ENCODE measurements at regions not wholly inside any gene's neighbourhood (a gene's known extent, or its start where the extent isn't known, plus 50 kb on each side); places are given as distances from the start of the nearest gene placed in this dataset.
A peak's percentile ranks its signal among the peaks of the same experiment; 100 is the strongest.

- in situ Hi-C loops (cut with HindIII; ENCODE audit: extremely low pct_ligation_motif_present, low pct_unique_long_range_greater_than_20kb) (no loop called here), intact Hi-C loops (cut with micrococcal nuclease; ENCODE audit: unreplicated experiment) (no loop called here)
- H3K27me3 ChIP-seq (ENCODE audit: control insufficient read depth in 1 of 2, insufficient read depth in 2 of 2, low read length in 2 of 2): no peaks in the 10 kb centered on the region; a peak in 1 of 5 replicates
- TF ChIP-seq RFXANK (CRISPR knock-in tag; IDR thresholded peaks at IDR 0.05) (no peak), ZBTB7A (CRISPR knock-in tag; IDR thresholded peaks at IDR 0.05) (no peak), ZNF781 (CRISPR knock-in tag; IDR thresholded peaks at IDR 0.05; ENCODE audit: borderline replicate concordance, not compliant biosample characterization) (no peak), MAX (IDR thresholded peaks at IDR 0.05) (no peak), SMYD3 (CRISPR knock-in tag; IDR thresholded peaks at IDR 0.05) (no peak)
- H4K20me1 ChIP-seq (ENCODE audit: insufficient read depth, low read length): no peaks in the 10 kb centered on the region
- H2AFZ ChIP-seq (ENCODE audit: low read length): no peak overlapping the region
- DNase-seq (ENCODE audit: low spot score): peak; percentile 10
- WGBS (ENCODE audit: low lambda C conversion rate): 5% methylated on average over 5 of the region's 5 CpGs
- BruUV-seq (replicated peaks): no TSS peak
- H3K4me1 ChIP-seq (ENCODE audit: insufficient read depth, low read length): no peaks in the 10 kb centered on the region
- H3K4me2 ChIP-seq (ENCODE audit: low read depth, low read length): no peak overlapping the region
- no peak for FAIRE-seq
- no peak for ATAC-seq
- ChIA-PET POLR2A (no interaction called here), CTCF (ENCODE audit: low intra/inter-chr PET ratio, low total read pairs) (no interaction called here)
- H3K79me2 ChIP-seq (ENCODE audit: insufficient read depth, low read length): no peaks in the 10 kb centered on the region
- H3K9ac ChIP-seq (ENCODE audit: insufficient read depth, low read depth, low read length): no peak overlapping the region
- H3K9me3 ChIP-seq (ENCODE audit: low read length): no peaks in the 10 kb centered on the region
- H3K4me3 ChIP-seq (replicated peaks in 1 of 3; ENCODE audit: insufficient read depth in 1 of 3, low read depth in 2 of 3, low read length in 3 of 3): no peak overlapping the region
- H3K36me3 ChIP-seq (replicated peaks in 1 of 2; ENCODE audit: control insufficient read depth in 1 of 2, insufficient read depth in 2 of 2, low read length in 2 of 2): no peaks in the 10 kb centered on the region
- H3K27ac ChIP-seq (ENCODE audit: extremely low read length, insufficient read depth, low read length): no peak overlapping the region
Observed at GRCh38 chr1:185565302-185565701, 168.9 kb upstream of the HMCN1 start.

- no peak overlapping the region for H3K4me3 ChIP-seq (replicated peaks in 1 of 3; ENCODE audit: insufficient read depth in 1 of 3, low read depth in 2 of 3, low read length in 3 of 3)
- H3K79me2 ChIP-seq (ENCODE audit: insufficient read depth, low read length): no peaks in the 10 kb centered on the region
- no peaks in the 10 kb centered on the region for H3K36me3 ChIP-seq (replicated peaks in 1 of 2; ENCODE audit: control insufficient read depth in 1 of 2, insufficient read depth in 2 of 2, low read length in 2 of 2)
- no peak overlapping the region for H3K4me2 ChIP-seq (ENCODE audit: low read depth, low read length)
- H3K27me3 ChIP-seq (ENCODE audit: control insufficient read depth in 1 of 2, insufficient read depth in 2 of 2, low read length in 2 of 2): no peaks in the 10 kb centered on the region; a peak in 1 of 5 replicates
- H4K20me1 ChIP-seq (ENCODE audit: insufficient read depth, low read length): no peaks in the 10 kb centered on the region
- POLR2A ChIA-PET: no interaction called here
- H3K27ac ChIP-seq (ENCODE audit: extremely low read length, insufficient read depth, low read length): no peak overlapping the region
- intact Hi-C loops (cut with micrococcal nuclease; ENCODE audit: unreplicated experiment) (no loop called here), in situ Hi-C loops (cut with HindIII; ENCODE audit: extremely low pct_ligation_motif_present, low pct_unique_long_range_greater_than_20kb) (no loop called here)
- DNase-seq (ENCODE audit: low spot score) (no peak), FAIRE-seq (no peak), ATAC-seq (no peak)
- no TSS peak for BruUV-seq (replicated peaks)
- H3K9ac ChIP-seq (ENCODE audit: insufficient read depth, low read depth, low read length): no peak overlapping the region
- no peaks in the 10 kb centered on the region for H3K9me3 ChIP-seq (ENCODE audit: low read length)
- TF ChIP-seq NKX3-1 (CRISPR knock-in tag; IDR thresholded peaks at IDR 0.05) (no peak), RELA (CRISPR knock-in tag; IDR thresholded peaks at IDR 0.05) (no peak), TEAD3 (CRISPR knock-in tag; optimal IDR thresholded peaks at IDR 0.05; ENCODE audit: borderline replicate concordance) (no peak), SP2 (CRISPR knock-in tag; IDR thresholded peaks at IDR 0.05) (no peak), PHF8 (CRISPR knock-in tag; IDR thresholded peaks at IDR 0.05) (no peak), ZNF674 (CRISPR knock-in tag; IDR thresholded peaks at IDR 0.05; ENCODE audit: low read depth) (no peak), ZNF12 (CRISPR knock-in tag; IDR thresholded peaks at IDR 0.05) (no peak), ZNF841 (CRISPR knock-in tag; IDR thresholded peaks at IDR 0.05; ENCODE audit: borderline replicate concordance) (no peak)
- TF ChIP-seq, protein P1, sequence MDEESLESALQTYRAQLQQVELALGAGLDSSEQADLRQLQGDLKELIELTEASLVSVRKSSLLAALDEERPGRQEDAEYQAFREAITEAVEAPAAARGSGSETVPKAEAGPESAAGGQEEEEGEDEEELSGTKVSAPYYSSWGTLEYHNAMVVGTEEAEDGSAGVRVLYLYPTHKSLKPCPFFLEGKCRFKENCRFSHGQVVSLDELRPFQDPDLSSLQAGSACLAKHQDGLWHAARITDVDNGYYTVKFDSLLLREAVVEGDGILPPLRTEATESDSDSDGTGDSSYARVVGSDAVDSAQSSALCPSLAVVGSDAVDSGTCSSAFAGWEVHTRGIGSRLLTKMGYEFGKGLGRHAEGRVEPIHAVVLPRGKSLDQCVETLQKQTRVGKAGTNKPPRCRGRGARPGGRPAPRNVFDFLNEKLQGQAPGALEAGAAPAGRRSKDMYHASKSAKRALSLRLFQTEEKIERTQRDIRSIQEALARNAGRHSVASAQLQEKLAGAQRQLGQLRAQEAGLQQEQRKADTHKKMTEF (CRISPR knock-in tag; IDR thresholded peaks at IDR 0.05): no peak
- CTCF ChIA-PET (ENCODE audit: low intra/inter-chr PET ratio, low total read pairs): no interaction called here
- H2AFZ ChIP-seq (ENCODE audit: low read length): no peak overlapping the region
- H3K4me1 ChIP-seq (ENCODE audit: insufficient read depth, low read length): no peaks in the 10 kb centered on the region
- WGBS (ENCODE audit: low lambda C conversion rate): 7% methylated on average over 1 of the region's 1 CpG
Observed at GRCh38 chr1:185564816-185565215, 169.4 kb upstream of the HMCN1 start.
